ENCODE measurements at regions not wholly inside any gene's neighbourhood (a gene's known extent, or its start where the extent isn't known, plus 50 kb on each side); places are given as distances from the start of the nearest gene placed in this dataset.
"Not testable (repeated sequence)": the region's sequence is repeated elsewhere in the genome, so short reads cannot be mapped to it uniquely, and the experiment has no call there.

GRCh38 chr5:103821361-103821760 lies 258.8 kb upstream of the NUDT12 start:
- no peak for DNase-seq

DNA sequence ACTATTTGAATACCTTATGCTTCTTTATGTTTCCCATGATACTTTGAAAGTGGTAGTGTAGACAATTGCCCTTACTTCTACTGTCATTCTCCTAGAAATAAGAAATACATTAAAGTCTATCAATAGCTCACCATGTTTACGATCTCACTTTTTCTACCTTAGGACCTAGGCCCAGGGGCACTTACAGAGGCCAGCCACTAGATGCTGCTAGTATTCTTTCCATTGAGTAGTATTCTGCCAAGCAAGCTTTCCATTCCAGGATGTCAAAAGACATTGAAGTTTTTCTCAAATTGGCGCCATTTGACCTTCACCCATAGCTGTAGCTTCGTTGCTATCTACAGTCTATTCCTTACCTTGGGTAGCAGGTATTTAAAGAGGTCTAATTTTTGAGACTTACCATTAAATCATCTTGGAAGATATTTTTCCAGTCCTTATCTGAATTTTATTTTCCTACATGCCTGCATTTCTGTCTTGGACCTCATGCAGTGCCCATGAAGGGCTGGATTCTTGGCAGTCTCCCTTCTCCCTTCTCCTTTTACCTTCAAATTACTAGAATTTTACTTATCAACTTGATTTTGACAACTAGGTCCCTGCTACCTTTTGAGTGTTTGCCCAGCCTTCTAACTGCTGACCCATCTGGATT lies 246.0 kb upstream of the NUDT12 start:
- DNase-seq, result no peak

- no peak for DNase-seq
Observed at GRCh38 chr5:103804711-103805110, 242.1 kb upstream of the NUDT12 start.

GRCh38 chr5:103801681-103802080 lies 239.1 kb upstream of the NUDT12 start:
- no peak for DNase-seq

- DNase-seq, result no peak
Observed at GRCh38 chr5:103800741-103801495, 238.3 kb upstream of the NUDT12 start.

GRCh38 chr5:103793595-103794182 lies 231.1 kb upstream of the NUDT12 start:
- DNase-seq, result no peak

DNA sequence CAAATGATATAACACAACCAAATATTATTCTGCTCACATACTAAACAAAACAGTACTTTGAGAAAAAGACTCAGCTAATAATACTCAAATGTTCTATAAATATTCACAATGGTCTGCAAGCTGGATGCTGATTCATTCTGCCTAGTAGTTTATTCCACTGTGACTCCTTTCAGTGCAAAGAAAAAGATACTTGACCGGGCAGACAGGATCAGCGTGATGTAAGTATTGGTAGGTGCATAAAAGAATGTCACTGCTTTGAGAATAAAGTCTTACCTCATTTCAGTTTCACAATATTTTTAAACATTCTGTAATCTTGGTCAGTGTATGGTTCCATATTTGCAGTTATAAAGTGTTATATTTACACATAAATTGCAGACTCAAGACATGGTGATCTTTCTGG lies 223.0 kb upstream of the NUDT12 start:
- DNase-seq, result no peak

GRCh38 chr5:103783669-103784068 lies 221.1 kb upstream of the NUDT12 start:
- DNase-seq, result no peak

DNA sequence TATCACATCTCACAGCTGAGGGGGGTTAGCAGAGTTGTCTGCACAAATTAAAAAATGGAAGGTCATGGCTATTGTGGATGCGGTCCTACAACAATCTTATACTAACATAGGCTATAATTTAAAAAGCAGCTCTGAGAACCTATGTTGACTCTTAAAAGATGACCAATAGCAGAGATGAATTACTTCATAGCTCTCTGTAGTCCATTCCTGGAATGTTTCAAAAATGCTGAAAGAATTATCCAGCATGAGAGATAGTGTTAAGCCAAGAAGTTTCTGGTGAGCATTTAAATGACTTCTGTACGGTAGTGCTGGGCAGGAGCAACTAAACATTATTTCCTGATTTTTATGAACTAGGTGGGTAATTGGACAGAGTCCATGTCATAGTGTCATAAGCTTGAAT lies 218.2 kb upstream of the NUDT12 start:
- no peak for DNase-seq

DNA sequence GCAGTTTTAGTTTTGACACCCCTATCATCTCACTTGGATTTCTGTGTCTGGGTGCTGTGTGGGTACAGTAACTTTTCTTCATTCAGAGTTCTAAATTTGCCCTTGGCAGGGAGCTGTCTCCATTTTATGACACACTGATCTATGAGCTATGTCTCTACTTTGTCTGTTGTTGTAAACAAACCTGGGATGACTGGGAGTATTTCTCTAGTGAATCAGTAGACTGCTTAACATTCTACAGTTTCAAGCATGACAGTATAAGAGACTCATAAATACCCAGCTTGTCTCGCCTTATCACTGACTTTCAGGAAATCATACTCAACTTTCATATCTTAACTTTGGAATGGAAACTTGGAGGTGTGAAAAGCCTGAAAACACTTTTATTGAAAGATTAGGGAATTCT lies 212.1 kb upstream of the NUDT12 start:
- no peak for DNase-seq

- no peak for DNase-seq
Observed at GRCh38 chr5:103772248-103772647, 209.7 kb upstream of the NUDT12 start.

- no peak for DNase-seq
Observed at GRCh38 chr5:103764403-103764802, 201.8 kb upstream of the NUDT12 start.

GRCh38 chr5:103758996-103759395 lies 196.4 kb upstream of the NUDT12 start:
- DNase-seq, result no peak

DNA sequence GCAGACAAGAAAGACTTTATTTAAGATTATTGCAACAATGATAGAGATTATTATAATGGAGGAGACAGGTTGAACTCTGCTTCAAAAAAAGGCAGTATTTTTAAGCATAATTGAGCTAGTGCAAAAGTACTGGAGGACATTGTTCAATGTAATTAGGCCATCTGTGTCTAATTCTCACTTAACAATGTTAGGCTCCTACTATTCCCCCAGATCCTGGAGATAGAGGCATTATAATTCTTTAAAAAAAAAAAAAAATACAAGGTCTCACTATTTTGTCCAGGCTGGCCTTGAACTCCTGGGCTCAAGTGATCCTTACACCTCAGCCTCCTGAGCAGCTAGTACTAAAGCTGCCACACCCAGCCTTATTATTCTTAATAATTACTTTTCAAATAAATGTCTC lies 193.4 kb upstream of the NUDT12 start:
- no peak for DNase-seq

- no peak for DNase-seq
Observed at GRCh38 chr5:103745353-103746065, 182.9 kb upstream of the NUDT12 start.

GRCh38 chr5:103744159-103744558 lies 181.6 kb upstream of the NUDT12 start:
- no peak for DNase-seq

DNA sequence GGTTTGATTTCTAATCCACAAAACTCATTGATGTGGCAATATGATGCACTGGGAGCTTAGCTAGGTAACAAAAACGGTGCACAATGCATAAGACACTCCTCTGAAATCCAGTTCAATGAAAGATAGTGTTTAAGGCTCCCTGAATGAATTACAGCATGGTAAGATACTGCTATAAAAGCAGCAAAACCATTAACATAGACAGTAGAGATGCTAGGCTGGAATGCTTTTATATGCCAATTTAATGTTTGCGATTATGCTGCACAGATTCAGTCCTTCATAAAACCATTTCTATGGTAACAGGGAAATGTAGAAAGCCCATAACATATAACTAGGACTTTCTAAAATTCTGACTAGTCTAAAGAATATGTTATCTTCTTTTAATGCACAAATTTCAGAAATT lies 180.8 kb upstream of the NUDT12 start:
- DNase-seq, result no peak

DNA sequence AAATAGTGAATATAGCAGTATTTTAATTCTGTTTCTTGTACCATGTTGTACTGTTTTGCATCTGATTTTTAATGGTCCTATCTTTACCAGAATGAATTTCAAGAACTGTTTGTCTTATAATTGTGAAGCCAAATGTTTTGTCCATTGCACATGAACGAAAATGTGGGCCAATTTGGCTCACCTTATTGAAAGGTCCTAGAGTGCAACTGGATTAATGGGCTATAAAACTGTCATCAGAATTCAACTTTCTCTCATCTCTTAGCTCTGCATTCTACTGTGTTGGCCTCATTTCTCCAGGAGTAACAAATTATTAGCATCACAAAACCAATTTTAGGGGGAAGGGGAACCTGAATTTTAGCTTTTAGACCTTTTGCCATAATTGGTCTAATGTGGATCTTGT lies 179.4 kb upstream of the NUDT12 start:
- DNase-seq, result no peak

DNA sequence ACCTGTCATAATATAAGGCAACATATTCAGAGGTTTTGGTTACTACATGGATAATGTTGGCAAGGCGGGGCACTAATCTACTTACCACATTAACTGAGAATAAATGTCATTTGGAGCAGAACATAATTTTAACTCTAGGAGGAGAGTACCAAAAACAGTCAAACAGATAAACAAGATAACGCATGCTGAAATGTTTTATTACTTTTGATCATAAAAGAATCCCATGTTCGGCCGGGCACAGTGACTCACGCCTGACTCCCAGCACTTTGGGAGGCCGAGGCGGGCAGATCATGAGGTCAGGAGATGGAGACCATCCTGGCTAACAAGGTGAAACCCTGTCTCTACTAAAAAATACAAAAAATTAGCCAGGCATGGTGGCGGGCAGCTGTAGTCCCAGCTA lies 173.8 kb upstream of the NUDT12 start:
- not testable (repeated sequence) for DNase-seq

DNA sequence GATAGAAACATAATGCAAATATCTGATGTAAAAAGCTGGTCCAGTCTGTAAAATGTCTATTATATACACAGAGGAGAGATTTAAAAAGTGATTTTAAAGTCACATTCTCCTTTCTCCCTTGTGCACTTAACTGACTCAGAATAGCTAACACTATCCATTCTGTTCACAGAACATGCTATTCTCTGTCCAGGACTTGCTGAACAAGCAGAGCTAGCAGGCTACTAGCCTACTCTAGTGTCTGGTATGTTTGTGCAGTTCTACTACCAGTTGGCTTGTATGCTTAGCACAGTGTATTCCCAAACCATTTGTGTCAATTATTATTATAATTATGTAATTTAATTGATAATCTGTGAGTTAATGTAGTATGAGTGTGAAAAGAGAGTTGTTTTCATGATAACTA lies 161.7 kb upstream of the NUDT12 start:
- no peak for DNase-seq

GRCh38 chr5:103721183-103721582 lies 158.6 kb upstream of the NUDT12 start:
- DNase-seq, result no peak

DNA sequence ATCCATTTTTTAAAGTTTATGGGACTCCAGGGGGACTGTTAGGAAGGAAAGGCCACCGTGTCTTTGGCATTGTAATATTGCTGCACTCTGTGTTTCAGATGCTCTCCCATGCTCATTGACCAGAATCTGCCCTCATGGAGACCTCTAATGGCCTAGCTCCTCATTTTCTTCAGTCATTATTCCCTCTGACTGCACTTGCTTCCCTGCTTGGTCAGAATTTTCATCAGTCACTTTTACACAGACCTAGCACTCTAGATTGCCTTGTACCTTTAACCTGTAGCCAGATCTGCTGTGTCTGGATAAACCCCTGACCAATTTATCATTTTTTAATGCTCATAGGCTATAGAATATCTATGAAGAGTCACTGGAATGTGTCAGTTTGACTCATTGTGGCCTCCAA lies 155.5 kb upstream of the NUDT12 start:
- DNase-seq, result no peak

DNA sequence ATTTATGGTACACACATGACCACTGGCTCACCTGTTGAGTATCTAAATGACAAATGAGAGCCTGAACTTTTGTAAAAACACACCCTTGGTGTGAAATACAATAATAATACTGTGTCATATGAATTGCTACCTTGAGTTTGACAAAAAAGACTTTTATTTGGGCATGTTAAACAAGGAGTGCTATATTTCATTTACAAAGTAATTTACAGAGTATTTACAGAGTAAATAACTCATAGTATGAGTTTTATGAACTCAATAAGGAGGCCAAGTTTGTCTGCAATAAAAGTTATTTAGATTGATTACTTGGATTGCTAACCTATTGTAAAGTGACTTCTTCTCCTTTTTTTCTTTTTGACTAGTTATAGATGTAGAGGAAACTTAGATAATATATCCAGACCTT lies 146.0 kb upstream of the NUDT12 start:
- no peak for DNase-seq
